ENCODE measurements at regions not wholly inside any gene's neighbourhood (a gene's known extent, or its start where the extent isn't known, plus 50 kb on each side); places are given as distances from the start of the nearest gene placed in this dataset.

GRCh38 chr1:79549201-79549600 lies 542.7 kb upstream of the ADGRL4 start:
- TF ChIP-seq GABPA (IDR thresholded peaks at IDR 0.05; ENCODE audit: low read depth) (no peak), CTCF (IDR thresholded peaks at IDR 0.05; ENCODE audit: insufficient read depth, low read length) (no peak), REST (IDR thresholded peaks at IDR 0.05; ENCODE audit: insufficient replicate concordance, low read depth) (no peak), POLR2AphosphoS5 (IDR thresholded peaks at IDR 0.05; ENCODE audit: low read depth) (no peak)
